HG02763 (cell line): ENCODE measurements at regions not wholly inside any gene's neighbourhood (a gene's known extent, or its start where the extent isn't known, plus 50 kb on each side); places are given as distances from the start of the nearest gene placed in this dataset.

ENCODE experiments used
- ATAC-seq: cut with Tn5 transposase; IDR thresholded peaks from one replicate; pipeline ENCODE4 v1.9.1; 2021; ENCODE audit warnings: mild to moderate bottlenecking, moderate library complexity; ENCODE audit not compliant: unreplicated experiment

- ATAC-seq: no peak
These were observed 180.0 kb upstream of the BMPER start for GRCh38 chr7:33725111-33726025.

GRCh38 chr7:33726582-33726981, 178.8 kb upstream of the BMPER start:
- no peak for ATAC-seq

- no peak for ATAC-seq
These were observed 178.0 kb upstream of the BMPER start for GRCh38 chr7:33727315-33727714.

GRCh38 chr7:33728873-33729551, 176.3 kb upstream of the BMPER start:
- no peak for ATAC-seq

GRCh38 chr7:33729726-33730125, 175.6 kb upstream of the BMPER start:
- ATAC-seq: no peak

GRCh38 chr7:33730958-33731357, 174.4 kb upstream of the BMPER start:
- ATAC-seq: no peak

GRCh38 chr7:33731912-33732311, 173.4 kb upstream of the BMPER start:
- no peak for ATAC-seq

- no peak for ATAC-seq
These were observed 172.9 kb upstream of the BMPER start for GRCh38 chr7:33732462-33732861.

- no peak for ATAC-seq
These were observed 171.3 kb upstream of the BMPER start for GRCh38 chr7:33733870-33734650.

- ATAC-seq: no peak
These were observed 169.9 kb upstream of the BMPER start for GRCh38 chr7:33735403-33735802.

- ATAC-seq: no peak
These were observed 168.7 kb upstream of the BMPER start for GRCh38 chr7:33736521-33737221.

GRCh38 chr7:33738260-33738935, 166.9 kb upstream of the BMPER start:
- ATAC-seq: no peak

- no peak for ATAC-seq
These were observed 166.1 kb upstream of the BMPER start for GRCh38 chr7:33739286-33739685.

- ATAC-seq: no peak
These were observed 162.8 kb upstream of the BMPER start for GRCh38 chr7:33742521-33742920.

GRCh38 chr7:33742999-33743587, 162.2 kb upstream of the BMPER start:
- no peak for ATAC-seq

- no peak for ATAC-seq
These were observed 161.7 kb upstream of the BMPER start for GRCh38 chr7:33743594-33743993.

GRCh38 chr7:33744293-33745075, 160.9 kb upstream of the BMPER start:
- ATAC-seq: no peak

GRCh38 chr7:33745934-33746333, 159.4 kb upstream of the BMPER start:
- ATAC-seq: no peak

- no peak for ATAC-seq
These were observed 156.5 kb upstream of the BMPER start for GRCh38 chr7:33748793-33749192.
